ENCODE measurements at regions not wholly inside any gene's neighbourhood (a gene's known extent, or its start where the extent isn't known, plus 50 kb on each side); places are given as distances from the start of the nearest gene placed in this dataset. TPM values are rescaled to one million over a fixed set of nuclear protein-coding genes. Genes with fewer than 3 reads are reported as not detected.

Small RNA genes in the stretch of these regions (microRNA-seq; reads per million reads assigned to microRNA genes)
- not detected for gene MIR4277 (ENCODE audit: unreplicated experiment)

Measured in Panc1 (cell line).